HCT116 (cell line): ENCODE measurements at regions not wholly inside any gene's neighbourhood (a gene's known extent, or its start where the extent isn't known, plus 50 kb on each side); places are given as distances from the start of the nearest gene placed in this dataset.

ENCODE experiments used
- ATAC-seq: fragments of 200-7000 bp; cut with Tn5 transposase; 2 replicates; pipeline ENCODE4 v1.9.1; 2020; ENCODE audit warnings: mild to moderate bottlenecking, moderate library complexity
- BruUV-seq: library from RNA; stranded (reverse); fragments of 400-500 nt; replicated peaks from 2 replicates; lab custom pipeline; 2021; lab: Mats Ljungman, UMichigan
- CTCF ChIA-PET: fragments of 300-600 bp; sonication (Branson Sonifier 250); formaldehyde crosslinking; loops from one replicate; lab custom pipeline; 2021; ENCODE audit warnings: antibody characterized with exemption; lab: Charles Lee
- POLR2A ChIA-PET: fragments of 300-600, 350-600 bp; sonication (Branson Sonifier 250); formaldehyde crosslinking; loops from one replicate; lab custom pipeline; 2021; ENCODE audit warnings: antibody characterized with exemption; lab: Charles Lee
- RAD21 ChIA-PET, 2 experiments: fragments of 300-600 bp; sonication (Branson Sonifier 250); formaldehyde crosslinking; loops; one replicate each; lab custom pipeline; 2023; ENCODE audit warnings: low total read pairs in 2 of 2; ENCODE audit not compliant: uncharacterized antibody in 2 of 2, unreplicated experiment in 2 of 2, low non-redundant PET in 1 of 2; lab: Charles Lee
- DNase-seq: peaks from one replicate; pipeline ENCODE4 v3.0.0-alpha.2; 2010; ENCODE audit warnings: low read depth, low spot score
- H2AFZ ChIP-seq: fragments of 200-600 bp; shearing (Covaris generic), sonication (generic); 2 replicates; pipeline ENCODE4 v1.6.1; 2017; ENCODE audit warnings: low read depth, mixed run types, mixed read lengths, antibody characterized with exemption, low read length; ENCODE audit not compliant: poor library complexity, severe bottlenecking
- H3K27ac ChIP-seq: 2 replicates; pipeline ENCODE4 v1.5.1; 2012; ENCODE audit warnings: low read depth, low read length
- H3K27me3 ChIP-seq: fragments of 200-600 bp; sonication (generic); 2 replicates; pipeline ENCODE4 v1.6.1; 2016; ENCODE audit warnings: mixed run types, low read length, mixed read lengths; ENCODE audit not compliant: insufficient read depth
- H3K36me3 ChIP-seq, 2 experiments: fragments of 200-500 bp in 1 of 2; fragments of 200-600 bp in 1 of 2; sonication (Bioruptor generic) in 1 of 2; sonication (generic) in 1 of 2; 2 replicates each; pipeline versions ENCODE4 v1.5.1 to v1.6.1; 2014 to 2016; ENCODE audit warnings: low read length in 2 of 2, inconsistent platforms in 1 of 2, mixed read lengths in 1 of 2, mixed run types in 1 of 2; ENCODE audit not compliant: insufficient read depth in 2 of 2, control insufficient read depth in 1 of 2
- H3K4me1 ChIP-seq, 2 experiments: fragments of 200-600 bp in 1 of 2; sonication (generic) in 1 of 2; 2 replicates each; pipeline versions ENCODE4 v1.5.1 to v1.6.1; 2012 to 2017; ENCODE audit warnings: low read length in 2 of 2, inconsistent platforms in 1 of 2, mild to moderate bottlenecking in 1 of 2, mixed read lengths in 1 of 2, mixed run types in 1 of 2, moderate library complexity in 1 of 2; ENCODE audit not compliant: insufficient read depth in 2 of 2, control insufficient read depth in 1 of 2
- H3K4me2 ChIP-seq: fragments of 200-600 bp; sonication (generic); 2 replicates; pipeline ENCODE4 v1.6.1; 2017; ENCODE audit warnings: mixed run types, low read length, mixed read lengths
- H3K4me3 ChIP-seq, 2 experiments: fragments of 200-600 bp in 1 of 2; sonication (generic) in 1 of 2; replicated peaks in 1 of 2; 2 replicates each; pipeline ENCODE4 v1.5.1; 2011 to 2016; ENCODE audit warnings: low read length in 2 of 2, control low read depth in 1 of 2, low read depth in 1 of 2, mild to moderate bottlenecking in 1 of 2, mixed read lengths in 1 of 2, mixed run types in 1 of 2
- H3K79me2 ChIP-seq: fragments of 200-600 bp; sonication (generic); 2 replicates; pipeline ENCODE4 v1.6.1; 2017; ENCODE audit warnings: mild to moderate bottlenecking, mixed run types, low read length, moderate library complexity, mixed read lengths; ENCODE audit not compliant: insufficient read depth
- H3K9ac ChIP-seq: fragments of 200-600 bp; sonication (generic); 2 replicates; pipeline ENCODE4 v1.6.1; 2016; ENCODE audit warnings: low read length, mixed read lengths
- H3K9me2 ChIP-seq: fragments of 200-600 bp; sonication (generic), shearing (Covaris generic); 2 replicates; pipeline ENCODE4 v1.6.1; 2017; ENCODE audit warnings: mixed run types, mild to moderate bottlenecking, moderate library complexity; ENCODE audit not compliant: insufficient read depth
- H3K9me3 ChIP-seq, 2 experiments: fragments of 200-500 bp in 1 of 2; fragments of 200-600 bp in 1 of 2; sonication (Bioruptor generic) in 1 of 2; sonication (generic) in 1 of 2; 2 replicates each; pipeline ENCODE4 v1.6.1; 2014 to 2017; ENCODE audit warnings: low read length in 2 of 2, mixed read lengths in 2 of 2, inconsistent platforms in 1 of 2, low read depth in 1 of 2, mild to moderate bottlenecking in 1 of 2, mixed run types in 1 of 2, moderate library complexity in 1 of 2; ENCODE audit not compliant: control insufficient read depth in 1 of 2, insufficient read depth in 1 of 2
- H4K20me1 ChIP-seq: fragments of 200-600 bp; sonication (generic), shearing (Covaris generic); 2 replicates; pipeline ENCODE4 v1.6.1; 2017; ENCODE audit warnings: mixed run types, mild to moderate bottlenecking, moderate library complexity; ENCODE audit not compliant: insufficient read depth
- CBX3 ChIP-seq: IDR thresholded peaks from 2 replicates; pipeline ENCODE4 v1.6.1; 2012; ENCODE audit warnings: low read depth
- CTCF ChIP-seq, 3 experiments: fragments of 200-600 bp in 1 of 3; sonication (generic) in 1 of 3; IDR thresholded peaks in 2 of 3; conservative IDR thresholded peaks in 1 of 3; 2 replicates each; pipeline ENCODE4 v1.5.1; 2012 to 2017; ENCODE audit warnings: low read depth in 2 of 3, low read length in 2 of 3, antibody characterized with exemption in 1 of 3, borderline replicate concordance in 1 of 3, control low read depth in 1 of 3, mild to moderate bottlenecking in 1 of 3, mixed read lengths in 1 of 3, mixed run types in 1 of 3, moderate library complexity in 1 of 3; ENCODE audit not compliant: insufficient read depth in 1 of 3
- EGR1 ChIP-seq: IDR thresholded peaks from 2 replicates; pipeline ENCODE4 v1.6.1; 2012; ENCODE audit warnings: low read depth
- ELF1 ChIP-seq: IDR thresholded peaks from 2 replicates; pipeline ENCODE4 v1.6.1; 2012; ENCODE audit warnings: low read depth, borderline replicate concordance
- EZH2 ChIP-seq: fragments of 200-600 bp; sonication (generic); IDR thresholded peaks from 2 replicates; pipeline ENCODE4 v1.6.1; 2017; ENCODE audit warnings: antibody characterized with exemption, mixed run types
- EZH2phosphoT487 ChIP-seq: fragments of 200-600 bp; IDR thresholded peaks from 2 replicates; pipeline ENCODE4 v1.6.1; 2018; ENCODE audit warnings: antibody characterized with exemption, borderline replicate concordance
- FOSL1 ChIP-seq: IDR thresholded peaks from 2 replicates; pipeline ENCODE4 v1.6.1; 2012; ENCODE audit warnings: low read depth
- JUND ChIP-seq: IDR thresholded peaks from 2 replicates; pipeline ENCODE4 v1.6.1; 2012
- POLR2AphosphoS5 ChIP-seq: IDR thresholded peaks from 2 replicates; pipeline ENCODE4 v1.6.1; 2011; ENCODE audit warnings: mild to moderate bottlenecking, low read depth, low read length, moderate library complexity
- RAD21 ChIP-seq: IDR thresholded peaks from 2 replicates; pipeline ENCODE4 v1.6.1; 2012; ENCODE audit warnings: low read depth, mild to moderate bottlenecking
- REST ChIP-seq: IDR thresholded peaks from 2 replicates; pipeline ENCODE4 v1.6.1; 2012; ENCODE audit warnings: low read depth
- SRF ChIP-seq: IDR thresholded peaks from 2 replicates; pipeline ENCODE4 v1.6.1; 2012; ENCODE audit warnings: low read depth
- ZBTB33 ChIP-seq: IDR thresholded peaks from 2 replicates; pipeline ENCODE4 v1.6.1; 2011; ENCODE audit warnings: mild to moderate bottlenecking, low read length, moderate library complexity; ENCODE audit not compliant: insufficient replicate concordance; ENCODE audit errors: extremely low read depth
- intact Hi-C: fragments of 100-400 bp; cut with micrococcal nuclease; formaldehyde crosslinking; loops from 2 replicates; pipeline ENCODE4 v1.10.0; 2022

GRCh38 chr1:147837964-147838292 lies 64.7 kb upstream of the GJA8 start (continued):
- TF ChIP-seq CTCF (IDR thresholded peaks at IDR 0.05 in 2 of 3, conservative IDR thresholded peaks at IDR 0.05 in 1 of 3; ENCODE audit: borderline replicate concordance in 1 of 3, insufficient read depth in 1 of 3, low read depth in 2 of 3, low read length in 2 of 3), result no peak
- TF ChIP-seq CBX3, result no peak
- no peak for TF ChIP-seq FOSL1
- no peak for TF ChIP-seq JUND
- TF ChIP-seq EZH2, result no peak

- Histone ChIP-seq H2AFZ (no peak overlapping the region), H3K79me2 (no peaks in the 10 kb centered on the region), H3K4me1 (no peaks in the 10 kb centered on the region), H4K20me1 (no peaks in the 10 kb centered on the region), H3K27me3 (no peaks in the 10 kb centered on the region), H3K9ac (no peak overlapping the region), H3K4me2 (no peak overlapping the region), H3K4me3 (no peak overlapping the region), H3K36me3 (no peaks in the 10 kb centered on the region), H3K9me2 (no peaks in the 10 kb centered on the region), H3K27ac (no peak overlapping the region), H3K9me3 (no peaks in the 10 kb centered on the region)
- ATAC-seq (peak; percentile 86), DNase-seq (peak; percentile 4)
- BruUV-seq, result no TSS peak
- ChIA-PET RAD21 (no interaction called here), POLR2A (no interaction called here), CTCF (interaction anchor here (1.1 to 1.2 kb wide), 2 partner anchors 9 to 124 kb away, joined by 3 to 5 read pairs; no protein-coding TSS in a partner anchor)
- TF ChIP-seq EZH2phosphoT487 (no peak), POLR2AphosphoS5 (no peak), RAD21 (peak; percentile 27), EGR1 (no peak), REST (no peak), FOSL1 (no peak), SRF (no peak), JUND (no peak), ELF1 (no peak), ZBTB33 (no peak), CTCF (IDR thresholded peaks at IDR 0.05 in 2 of 3, conservative IDR thresholded peaks at IDR 0.05 in 1 of 3; ENCODE audit: borderline replicate concordance in 1 of 3, insufficient read depth in 1 of 3, low read depth in 2 of 3, low read length in 2 of 3) (peak in 2 of 3 experiments; percentile 47 to 48; a peak in 4 of 6 replicates)
- intact Hi-C loops, result no loop called here
These were observed 61.7 kb upstream of the GJA8 start for GRCh38 chr1:147840909-147841308.
